22Rv1 (cell line): ENCODE measurements at regions not wholly inside any gene's neighbourhood (a gene's known extent, or its start where the extent isn't known, plus 50 kb on each side); places are given as distances from the start of the nearest gene placed in this dataset.

Experiments used
- H3K27ac ChIP-seq: fragments of 450-650 bp; 2 replicates; pipeline ENCODE4 v1.5.1; 2017
- CTCF ChIP-seq: fragments of 450-650 bp; IDR thresholded peaks from 2 replicates; pipeline ENCODE4 v1.5.1; 2017; ENCODE audit warnings: mild to moderate bottlenecking
- ZFX ChIP-seq: fragments of 450-650 bp; IDR thresholded peaks from 2 replicates; pipeline ENCODE4 v1.6.1; 2017; ENCODE audit warnings: antibody characterized with exemption, borderline replicate concordance

- no peak for TF ChIP-seq ZFX
- TF ChIP-seq CTCF, result no peak
- no peak overlapping the region for H3K27ac ChIP-seq
Measured at GRCh38 chr6:126227833-126228702, 111.8 kb upstream of the CENPW start.

- no peak overlapping the region for H3K27ac ChIP-seq
- TF ChIP-seq CTCF (no peak), ZFX (no peak)
Measured at GRCh38 chr6:126232671-126233070, 107.2 kb upstream of the CENPW start.

GRCh38 chr6:126233192-126233591 is 106.7 kb upstream of the CENPW start:
- no peak overlapping the region for H3K27ac ChIP-seq
- TF ChIP-seq ZFX (no peak), CTCF (no peak)

- TF ChIP-seq ZFX, result no peak
- no peak for TF ChIP-seq CTCF
Measured at GRCh38 chr6:126235363-126235762, 104.6 kb upstream of the CENPW start.

GRCh38 chr6:126245077-126245476 is 94.8 kb upstream of the CENPW start:
- TF ChIP-seq ZFX, result no peak
- TF ChIP-seq CTCF, result no peak
- H3K27ac ChIP-seq, result no peak overlapping the region

More at GRCh38 chr6:126235363-126235762, 104.6 kb upstream of the CENPW start:
- H3K27ac ChIP-seq, result no peak overlapping the region

- TF ChIP-seq CTCF (0 out of 2 replicates have a peak, but pooled peaks have one; percentile 15), ZFX (no peak)
- H3K27ac ChIP-seq, result no peak overlapping the region
Measured at GRCh38 chr6:126252154-126252553, 87.8 kb upstream of the CENPW start.

GRCh38 chr6:126253431-126253830 is 86.5 kb upstream of the CENPW start:
- no peak overlapping the region for H3K27ac ChIP-seq
- TF ChIP-seq CTCF (no peak), ZFX (no peak)
